GM23338 (cell line): ENCODE measurements at regions not wholly inside any gene's neighbourhood (a gene's known extent, or its start where the extent isn't known, plus 50 kb on each side); places are given as distances from the start of the nearest gene placed in this dataset.

Experiments used
- ATAC-seq: fragments of 200-7000 bp; cut with Tn5 transposase; 3 replicates; pipeline ENCODE4 v1.9.1; 2020
- DNase-seq: peaks from one replicate; pipeline ENCODE4 v3.0.0-alpha.2; 2015; ENCODE audit warnings: low spot score
- H2AFZ ChIP-seq: fragments of 200-600 bp; sonication (generic); 2 replicates; pipeline ENCODE4 v1.8.0; 2016; ENCODE audit warnings: antibody characterized with exemption, mild to moderate bottlenecking, moderate library complexity
- H3F3A ChIP-seq: fragments of 200-600 bp; sonication (generic); replicated peaks from 2 replicates; pipeline ENCODE4 v1.8.0; 2017; ENCODE audit warnings: antibody characterized with exemption, mixed run types, low read depth
- H3K27ac ChIP-seq: fragments of 200-600 bp; sonication (generic); 2 replicates; pipeline ENCODE4 v1.6.1; 2016; ENCODE audit warnings: low read depth
- H3K27me3 ChIP-seq: fragments of 200-600 bp; sonication (generic); 2 replicates; pipeline ENCODE4 v1.8.0; 2016; ENCODE audit warnings: mild to moderate bottlenecking, mixed run types, moderate library complexity; ENCODE audit not compliant: insufficient read depth
- H3K36me3 ChIP-seq: fragments of 200-600 bp; sonication (generic); 2 replicates; pipeline ENCODE4 v1.8.0; 2016; ENCODE audit warnings: mild to moderate bottlenecking; ENCODE audit not compliant: insufficient read depth
- H3K4me1 ChIP-seq: fragments of 200-600 bp; sonication (generic); 2 replicates; pipeline ENCODE4 v1.8.0; 2016; ENCODE audit warnings: mild to moderate bottlenecking, moderate library complexity; ENCODE audit not compliant: insufficient read depth
- H3K4me2 ChIP-seq: fragments of 200-600 bp; sonication (generic); 2 replicates; pipeline ENCODE4 v1.7.1; 2017; ENCODE audit warnings: mixed run types
- H3K4me3 ChIP-seq: fragments of 200-600 bp; sonication (generic); 2 replicates; pipeline ENCODE4 v1.6.1; 2016; ENCODE audit warnings: mixed run types
- H3K79me2 ChIP-seq: fragments of 200-600 bp; sonication (generic); replicated peaks from 2 replicates; pipeline ENCODE4 v1.8.0; 2017; ENCODE audit warnings: mild to moderate bottlenecking; ENCODE audit not compliant: insufficient read depth
- H3K9me2 ChIP-seq: fragments of 200-600 bp; sonication (generic); 2 replicates; pipeline ENCODE4 v1.8.0; 2017; ENCODE audit not compliant: insufficient read depth
- H4K20me1 ChIP-seq: fragments of 200-600 bp; sonication (generic); replicated peaks from 2 replicates; pipeline ENCODE4 v1.8.0; 2017; ENCODE audit warnings: mild to moderate bottlenecking; ENCODE audit not compliant: insufficient read depth
- H3K27ac Mint-ChIP-seq: 2 replicates; pipeline ENCODE4 v1.8.0; 2020; ENCODE audit warnings: inconsistent platforms, mild to moderate bottlenecking, moderate library complexity, mixed read lengths
- H3K27me3 Mint-ChIP-seq: 3 replicates; pipeline ENCODE4 v1.8.0; 2022; ENCODE audit warnings: low read depth, mild to moderate bottlenecking, moderate library complexity, mixed read lengths, inconsistent platforms; ENCODE audit not compliant: insufficient read depth, poor library complexity
- H3K36me3 Mint-ChIP-seq: 3 replicates; pipeline ENCODE4 v1.8.0; 2021; ENCODE audit warnings: low read depth, mild to moderate bottlenecking, inconsistent platforms, moderate library complexity, mixed read lengths
- H3K4me1 Mint-ChIP-seq: 3 replicates; pipeline ENCODE4 v1.8.0; 2020; ENCODE audit warnings: mild to moderate bottlenecking, inconsistent platforms, mixed read lengths
- H3K4me3 Mint-ChIP-seq: 3 replicates; pipeline ENCODE4 v1.8.0; 2021; ENCODE audit warnings: moderate library complexity, mild to moderate bottlenecking, inconsistent platforms, mixed read lengths
- H3K9me3 Mint-ChIP-seq: 3 replicates; pipeline ENCODE4 v1.8.0; 2020; ENCODE audit warnings: moderate library complexity, mild to moderate bottlenecking, inconsistent platforms, mixed read lengths
- CREB1 ChIP-seq: fragments of 250-450 bp; sonication (Bioruptor Pico); IDR thresholded peaks from 2 replicates; pipeline ENCODE4 v1.5.0; 2020; ENCODE audit warnings: low read depth, mild to moderate bottlenecking, moderate library complexity
- EZH2 ChIP-seq: fragments of 200-600 bp; sonication (generic); IDR thresholded peaks from one replicate; pipeline ENCODE4 v1.8.0; 2017; ENCODE audit warnings: antibody characterized with exemption, mild to moderate bottlenecking, low read depth; ENCODE audit not compliant: unreplicated experiment
- EZH2phosphoT487 ChIP-seq: fragments of 200-600 bp; sonication (generic); IDR thresholded peaks from one replicate; pipeline ENCODE4 v1.8.1; 2018; ENCODE audit warnings: antibody characterized with exemption; ENCODE audit not compliant: unreplicated experiment
- JUNB ChIP-seq: IDR thresholded peaks from one replicate; pipeline ENCODE4 v1.6.1; 2016; ENCODE audit warnings: antibody characterized with exemption; ENCODE audit not compliant: unreplicated experiment
- NANOG ChIP-seq: IDR thresholded peaks from 2 replicates; pipeline ENCODE4 v1.6.1; 2016; ENCODE audit warnings: antibody characterized with exemption, borderline replicate concordance
- POLR2AphosphoS5 ChIP-seq: IDR thresholded peaks from 2 replicates; pipeline ENCODE4 v1.6.1; 2016; ENCODE audit warnings: antibody characterized with exemption, low read depth
- STAT1 ChIP-seq: IDR thresholded peaks from one replicate; pipeline ENCODE4 v1.6.1; 2016; ENCODE audit warnings: antibody characterized with exemption; ENCODE audit not compliant: unreplicated experiment
- ZNF114 ChIP-seq: fragments of 250-450 bp; sonication (Bioruptor Pico); IDR thresholded peaks from 2 replicates; pipeline ENCODE4 v1.5.0; 2020; ENCODE audit warnings: mild to moderate bottlenecking, moderate library complexity
- ZNF331 ChIP-seq: fragments of 250-450 bp; sonication (Bioruptor Pico); IDR thresholded peaks from 2 replicates; pipeline ENCODE4 v1.5.0; 2020; ENCODE audit warnings: low read depth, mild to moderate bottlenecking, moderate library complexity
- TF ChIP-seq, protein P1 (sequence below), 2 experiments: fragments of 200-600 bp in 1 of 2; sonication (generic) in 1 of 2; conservative IDR thresholded peaks; 2 replicates each; pipeline versions ENCODE4 v1.5.1 to v1.6.1; 2016 to 2017; ENCODE audit warnings: antibody characterized with exemption in 2 of 2, low read depth in 2 of 2, mild to moderate bottlenecking in 2 of 2, moderate library complexity in 1 of 2
- TF ChIP-seq, protein P2 (sequence below): IDR thresholded peaks from 2 replicates; pipeline ENCODE4 v1.6.1; 2016; ENCODE audit warnings: antibody characterized with exemption
- TF ChIP-seq, protein P3 (sequence below): fragments of 250-450 bp; sonication (Bioruptor Pico); IDR thresholded peaks from 2 replicates; pipeline ENCODE4 v1.5.0; 2020; ENCODE audit warnings: mild to moderate bottlenecking, moderate library complexity
- TF ChIP-seq, protein P4 (sequence below): IDR thresholded peaks from one replicate; pipeline ENCODE4 v1.6.1; 2018; ENCODE audit warnings: antibody characterized with exemption; ENCODE audit not compliant: unreplicated experiment

DNA sequence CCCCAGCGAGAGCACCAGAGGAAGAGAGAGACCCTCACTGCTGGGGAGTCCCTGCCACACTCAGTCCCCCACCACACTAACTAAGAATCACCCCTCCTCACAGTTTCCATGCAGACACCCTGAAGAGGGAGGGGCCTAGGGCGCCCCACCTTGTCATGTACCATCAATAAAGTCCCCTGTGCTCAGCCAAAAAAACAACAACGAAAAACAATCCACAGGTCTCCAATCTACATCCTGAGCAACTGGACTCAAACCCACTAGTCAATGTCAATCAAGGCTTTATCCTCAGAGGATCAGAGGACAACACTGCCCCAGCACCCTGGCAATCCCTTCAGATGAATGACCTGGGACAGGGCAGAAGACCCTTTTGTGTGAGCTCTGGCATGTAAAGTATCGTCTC is 210.1 kb upstream of the MSX2 start:
- Histone ChIP-seq H2AFZ (no peak overlapping the region), H3K9me2 (no peaks in the 10 kb centered on the region), H3K4me2 (no peak overlapping the region), H3K4me3 (no peak overlapping the region), H3K4me1 (no peaks in the 10 kb centered on the region; the same call in 1 of the 2 replicates), H3K36me3 (no peaks in the 10 kb centered on the region), H3K79me2 (no peaks in the 10 kb centered on the region), H3K27ac (no peak overlapping the region), H3K27me3 (no peaks in the 10 kb centered on the region), H3F3A (no peaks in the 10 kb centered on the region), H4K20me1 (no peaks in the 10 kb centered on the region)
- Mint-ChIP-seq H3K4me3 (no peak overlapping the region), H3K36me3 (no peaks in the 10 kb centered on the region; the same call in 2 of the 3 replicates), H3K27me3 (peaks cover 3% of the 10 kb centered on the region), H3K9me3 (peaks cover 4% of the 10 kb centered on the region; the same call in 2 of the 3 replicates), H3K27ac (no peak overlapping the region), H3K4me1 (no peaks in the 10 kb centered on the region; the same call in 2 of the 3 replicates)
- TF ChIP-seq JUNB: no peak
- TF ChIP-seq, protein P1, sequence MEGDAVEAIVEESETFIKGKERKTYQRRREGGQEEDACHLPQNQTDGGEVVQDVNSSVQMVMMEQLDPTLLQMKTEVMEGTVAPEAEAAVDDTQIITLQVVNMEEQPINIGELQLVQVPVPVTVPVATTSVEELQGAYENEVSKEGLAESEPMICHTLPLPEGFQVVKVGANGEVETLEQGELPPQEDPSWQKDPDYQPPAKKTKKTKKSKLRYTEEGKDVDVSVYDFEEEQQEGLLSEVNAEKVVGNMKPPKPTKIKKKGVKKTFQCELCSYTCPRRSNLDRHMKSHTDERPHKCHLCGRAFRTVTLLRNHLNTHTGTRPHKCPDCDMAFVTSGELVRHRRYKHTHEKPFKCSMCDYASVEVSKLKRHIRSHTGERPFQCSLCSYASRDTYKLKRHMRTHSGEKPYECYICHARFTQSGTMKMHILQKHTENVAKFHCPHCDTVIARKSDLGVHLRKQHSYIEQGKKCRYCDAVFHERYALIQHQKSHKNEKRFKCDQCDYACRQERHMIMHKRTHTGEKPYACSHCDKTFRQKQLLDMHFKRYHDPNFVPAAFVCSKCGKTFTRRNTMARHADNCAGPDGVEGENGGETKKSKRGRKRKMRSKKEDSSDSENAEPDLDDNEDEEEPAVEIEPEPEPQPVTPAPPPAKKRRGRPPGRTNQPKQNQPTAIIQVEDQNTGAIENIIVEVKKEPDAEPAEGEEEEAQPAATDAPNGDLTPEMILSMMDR (conservative IDR thresholded peaks at IDR 0.05; ENCODE audit: low read depth in 2 of 2): no peak
- TF ChIP-seq POLR2AphosphoS5: no peak
- no peak for TF ChIP-seq NANOG
- TF ChIP-seq, protein P2, sequence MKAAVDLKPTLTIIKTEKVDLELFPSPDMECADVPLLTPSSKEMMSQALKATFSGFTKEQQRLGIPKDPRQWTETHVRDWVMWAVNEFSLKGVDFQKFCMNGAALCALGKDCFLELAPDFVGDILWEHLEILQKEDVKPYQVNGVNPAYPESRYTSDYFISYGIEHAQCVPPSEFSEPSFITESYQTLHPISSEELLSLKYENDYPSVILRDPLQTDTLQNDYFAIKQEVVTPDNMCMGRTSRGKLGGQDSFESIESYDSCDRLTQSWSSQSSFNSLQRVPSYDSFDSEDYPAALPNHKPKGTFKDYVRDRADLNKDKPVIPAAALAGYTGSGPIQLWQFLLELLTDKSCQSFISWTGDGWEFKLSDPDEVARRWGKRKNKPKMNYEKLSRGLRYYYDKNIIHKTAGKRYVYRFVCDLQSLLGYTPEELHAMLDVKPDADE: no peak
- TF ChIP-seq EZH2: no peak
- TF ChIP-seq, protein P3, sequence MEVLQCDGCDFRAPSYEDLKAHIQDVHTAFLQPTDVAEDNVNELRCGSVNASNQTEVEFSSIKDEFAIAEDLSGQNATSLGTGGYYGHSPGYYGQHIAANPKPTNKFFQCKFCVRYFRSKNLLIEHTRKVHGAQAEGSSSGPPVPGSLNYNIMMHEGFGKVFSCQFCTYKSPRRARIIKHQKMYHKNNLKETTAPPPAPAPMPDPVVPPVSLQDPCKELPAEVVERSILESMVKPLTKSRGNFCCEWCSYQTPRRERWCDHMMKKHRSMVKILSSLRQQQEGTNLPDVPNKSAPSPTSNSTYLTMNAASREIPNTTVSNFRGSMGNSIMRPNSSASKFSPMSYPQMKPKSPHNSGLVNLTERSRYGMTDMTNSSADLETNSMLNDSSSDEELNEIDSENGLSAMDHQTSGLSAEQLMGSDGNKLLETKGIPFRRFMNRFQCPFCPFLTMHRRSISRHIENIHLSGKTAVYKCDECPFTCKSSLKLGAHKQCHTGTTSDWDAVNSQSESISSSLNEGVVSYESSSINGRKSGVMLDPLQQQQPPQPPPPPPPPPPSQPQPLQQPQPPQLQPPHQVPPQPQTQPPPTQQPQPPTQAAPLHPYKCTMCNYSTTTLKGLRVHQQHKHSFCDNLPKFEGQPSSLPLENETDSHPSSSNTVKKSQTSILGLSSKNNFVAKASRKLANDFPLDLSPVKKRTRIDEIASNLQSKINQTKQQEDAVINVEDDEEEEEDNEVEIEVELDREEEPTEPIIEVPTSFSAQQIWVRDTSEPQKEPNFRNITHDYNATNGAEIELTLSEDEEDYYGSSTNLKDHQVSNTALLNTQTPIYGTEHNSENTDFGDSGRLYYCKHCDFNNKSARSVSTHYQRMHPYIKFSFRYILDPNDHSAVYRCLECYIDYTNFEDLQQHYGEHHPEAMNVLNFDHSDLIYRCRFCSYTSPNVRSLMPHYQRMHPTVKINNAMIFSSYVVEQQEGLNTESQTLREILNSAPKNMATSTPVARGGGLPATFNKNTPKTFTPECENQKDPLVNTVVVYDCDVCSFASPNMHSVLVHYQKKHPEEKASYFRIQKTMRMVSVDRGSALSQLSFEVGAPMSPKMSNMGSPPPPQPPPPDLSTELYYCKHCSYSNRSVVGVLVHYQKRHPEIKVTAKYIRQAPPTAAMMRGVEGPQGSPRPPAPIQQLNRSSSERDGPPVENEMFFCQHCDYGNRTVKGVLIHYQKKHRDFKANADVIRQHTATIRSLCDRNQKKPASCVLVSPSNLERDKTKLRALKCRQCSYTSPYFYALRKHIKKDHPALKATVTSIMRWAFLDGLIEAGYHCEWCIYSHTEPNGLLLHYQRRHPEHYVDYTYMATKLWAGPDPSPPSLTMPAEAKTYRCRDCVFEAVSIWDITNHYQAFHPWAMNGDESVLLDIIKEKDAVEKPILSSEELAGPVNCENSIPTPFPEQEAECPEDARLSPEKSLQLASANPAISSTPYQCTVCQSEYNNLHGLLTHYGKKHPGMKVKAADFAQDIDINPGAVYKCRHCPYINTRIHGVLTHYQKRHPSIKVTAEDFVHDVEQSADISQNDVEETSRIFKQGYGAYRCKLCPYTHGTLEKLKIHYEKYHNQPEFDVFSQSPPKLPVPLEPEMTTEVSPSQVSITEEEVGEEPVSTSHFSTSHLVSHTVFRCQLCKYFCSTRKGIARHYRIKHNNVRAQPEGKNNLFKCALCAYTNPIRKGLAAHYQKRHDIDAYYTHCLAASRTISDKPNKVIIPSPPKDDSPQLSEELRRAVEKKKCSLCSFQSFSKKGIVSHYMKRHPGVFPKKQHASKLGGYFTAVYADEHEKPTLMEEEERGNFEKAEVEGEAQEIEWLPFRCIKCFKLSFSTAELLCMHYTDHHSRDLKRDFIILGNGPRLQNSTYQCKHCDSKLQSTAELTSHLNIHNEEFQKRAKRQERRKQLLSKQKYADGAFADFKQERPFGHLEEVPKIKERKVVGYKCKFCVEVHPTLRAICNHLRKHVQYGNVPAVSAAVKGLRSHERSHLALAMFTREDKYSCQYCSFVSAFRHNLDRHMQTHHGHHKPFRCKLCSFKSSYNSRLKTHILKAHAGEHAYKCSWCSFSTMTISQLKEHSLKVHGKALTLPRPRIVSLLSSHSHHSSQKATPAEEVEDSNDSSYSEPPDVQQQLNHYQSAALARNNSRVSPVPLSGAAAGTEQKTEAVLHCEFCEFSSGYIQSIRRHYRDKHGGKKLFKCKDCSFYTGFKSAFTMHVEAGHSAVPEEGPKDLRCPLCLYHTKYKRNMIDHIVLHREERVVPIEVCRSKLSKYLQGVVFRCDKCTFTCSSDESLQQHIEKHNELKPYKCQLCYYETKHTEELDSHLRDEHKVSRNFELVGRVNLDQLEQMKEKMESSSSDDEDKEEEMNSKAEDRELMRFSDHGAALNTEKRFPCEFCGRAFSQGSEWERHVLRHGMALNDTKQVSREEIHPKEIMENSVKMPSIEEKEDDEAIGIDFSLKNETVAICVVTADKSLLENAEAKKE (CRISPR knock-in tag): no peak
- TF ChIP-seq STAT1: no peak
- no peak for TF ChIP-seq EZH2phosphoT487
- no peak for TF ChIP-seq ZNF114
- no peak for TF ChIP-seq CREB1 (CRISPR knock-in tag)
- no peak for TF ChIP-seq ZNF331 (CRISPR knock-in tag)
- TF ChIP-seq, protein P4, sequence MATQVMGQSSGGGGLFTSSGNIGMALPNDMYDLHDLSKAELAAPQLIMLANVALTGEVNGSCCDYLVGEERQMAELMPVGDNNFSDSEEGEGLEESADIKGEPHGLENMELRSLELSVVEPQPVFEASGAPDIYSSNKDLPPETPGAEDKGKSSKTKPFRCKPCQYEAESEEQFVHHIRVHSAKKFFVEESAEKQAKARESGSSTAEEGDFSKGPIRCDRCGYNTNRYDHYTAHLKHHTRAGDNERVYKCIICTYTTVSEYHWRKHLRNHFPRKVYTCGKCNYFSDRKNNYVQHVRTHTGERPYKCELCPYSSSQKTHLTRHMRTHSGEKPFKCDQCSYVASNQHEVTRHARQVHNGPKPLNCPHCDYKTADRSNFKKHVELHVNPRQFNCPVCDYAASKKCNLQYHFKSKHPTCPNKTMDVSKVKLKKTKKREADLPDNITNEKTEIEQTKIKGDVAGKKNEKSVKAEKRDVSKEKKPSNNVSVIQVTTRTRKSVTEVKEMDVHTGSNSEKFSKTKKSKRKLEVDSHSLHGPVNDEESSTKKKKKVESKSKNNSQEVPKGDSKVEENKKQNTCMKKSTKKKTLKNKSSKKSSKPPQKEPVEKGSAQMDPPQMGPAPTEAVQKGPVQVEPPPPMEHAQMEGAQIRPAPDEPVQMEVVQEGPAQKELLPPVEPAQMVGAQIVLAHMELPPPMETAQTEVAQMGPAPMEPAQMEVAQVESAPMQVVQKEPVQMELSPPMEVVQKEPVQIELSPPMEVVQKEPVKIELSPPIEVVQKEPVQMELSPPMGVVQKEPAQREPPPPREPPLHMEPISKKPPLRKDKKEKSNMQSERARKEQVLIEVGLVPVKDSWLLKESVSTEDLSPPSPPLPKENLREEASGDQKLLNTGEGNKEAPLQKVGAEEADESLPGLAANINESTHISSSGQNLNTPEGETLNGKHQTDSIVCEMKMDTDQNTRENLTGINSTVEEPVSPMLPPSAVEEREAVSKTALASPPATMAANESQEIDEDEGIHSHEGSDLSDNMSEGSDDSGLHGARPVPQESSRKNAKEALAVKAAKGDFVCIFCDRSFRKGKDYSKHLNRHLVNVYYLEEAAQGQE: no peak
- ATAC-seq: no peak
- DNase-seq: no peak
